PC-3 (cell line): ENCODE measurements at regions not wholly inside any gene's neighbourhood (a gene's known extent, or its start where the extent isn't known, plus 50 kb on each side); places are given as distances from the start of the nearest gene placed in this dataset.
"Not testable (repeated sequence)": the region's sequence is repeated elsewhere in the genome, so short reads cannot be mapped to it uniquely, and the experiment has no call there.

ENCODE experiments used
- ATAC-seq: fragments of 200-7000 bp; cut with Tn5 transposase; 2 replicates; pipeline ENCODE4 v1.9.1; 2020; ENCODE audit warnings: mild to moderate bottlenecking, moderate library complexity
- BruUV-seq: library from RNA; stranded (reverse); fragments of 400-500 nt; replicated peaks from 2 replicates; lab custom pipeline; 2021; lab: Mats Ljungman, UMichigan
- CTCF ChIA-PET: fragments of 300-600 bp; sonication (Branson Sonifier 250); formaldehyde crosslinking; loops from one replicate; lab custom pipeline; 2022; ENCODE audit warnings: antibody characterized with exemption; lab: Charles Lee
- POLR2A ChIA-PET: fragments of 300-600 bp; sonication (Branson Sonifier 250); formaldehyde crosslinking; loops from one replicate; lab custom pipeline; 2022; ENCODE audit warnings: antibody characterized with exemption; ENCODE audit not compliant: unreplicated experiment; lab: Charles Lee
- DNase-seq: peaks from one replicate; pipeline ENCODE4 v3.0.0-alpha.2; 2015
- H2AFZ ChIP-seq: fragments of 300-600 bp; sonication (generic); 2 replicates; pipeline ENCODE4 v1.6.0; 2016; ENCODE audit warnings: antibody characterized with exemption, low read length
- H3F3A ChIP-seq: fragments of 300-600 bp; sonication (generic); one replicate; pipeline ENCODE4 v1.6.0; 2017; ENCODE audit warnings: antibody characterized with exemption, low read length, control low read depth, mild to moderate bottlenecking; ENCODE audit not compliant: unreplicated experiment
- H3K27ac ChIP-seq: fragments of 300-600 bp; sonication (generic); 2 replicates; pipeline ENCODE4 v1.5.1; 2016; ENCODE audit warnings: mild to moderate bottlenecking, low read length
- H3K27me3 ChIP-seq: fragments of 300-600 bp; sonication (generic); 2 replicates; pipeline ENCODE4 v1.6.1; 2016; ENCODE audit warnings: low read length, mixed read lengths
- H3K36me3 ChIP-seq: fragments of 300-600 bp; sonication (generic); 2 replicates; pipeline ENCODE4 v1.6.1; 2016; ENCODE audit warnings: low read depth, mixed run types, low read length, mixed read lengths
- H3K4me1 ChIP-seq: fragments of 300-600 bp; sonication (generic); 2 replicates; pipeline ENCODE4 v1.5.1; 2016; ENCODE audit warnings: low read length; ENCODE audit not compliant: insufficient read depth
- H3K4me2 ChIP-seq: fragments of 300-600 bp; sonication (generic); 2 replicates; pipeline ENCODE4 v1.6.0; 2016; ENCODE audit warnings: low read length
- H3K4me3 ChIP-seq: fragments of 300-600 bp; sonication (generic); 2 replicates; pipeline ENCODE4 v1.5.1; 2016; ENCODE audit warnings: mild to moderate bottlenecking, low read length, mixed read lengths
- H3K79me2 ChIP-seq: fragments of 300-600 bp; sonication (generic); 2 replicates; pipeline ENCODE4 v1.6.1; 2017; ENCODE audit warnings: low read length, mixed read lengths
- H3K9ac ChIP-seq: fragments of 300-600 bp; sonication (generic); 2 replicates; pipeline ENCODE4 v1.6.0; 2016; ENCODE audit warnings: mild to moderate bottlenecking, low read length
- H3K9me2 ChIP-seq: fragments of 300-600 bp; sonication (generic); replicated peaks from 2 replicates; pipeline ENCODE4 v1.6.1; 2016; ENCODE audit warnings: mixed run types, low read length, mixed read lengths
- H3K9me3 ChIP-seq: fragments of 300-600 bp; sonication (generic); 2 replicates; pipeline ENCODE4 v1.6.1; 2016; ENCODE audit warnings: low read length, mixed read lengths
- H4K20me1 ChIP-seq: fragments of 300-600 bp; sonication (generic); 2 replicates; pipeline ENCODE4 v1.6.1; 2016; ENCODE audit warnings: low read length, mixed read lengths
- CTCF ChIP-seq: fragments of 300-600 bp; sonication (generic); conservative IDR thresholded peaks from 2 replicates; pipeline ENCODE4 v1.5.1; 2017; ENCODE audit warnings: antibody characterized with exemption, low read depth, mild to moderate bottlenecking, low read length
- EZH2 ChIP-seq: fragments of 300-600 bp; sonication (generic); IDR thresholded peaks from one replicate; pipeline ENCODE4 v1.6.1; 2017; ENCODE audit warnings: antibody characterized with exemption, mild to moderate bottlenecking, low read length; ENCODE audit not compliant: unreplicated experiment
- EZH2phosphoT487 ChIP-seq: fragments of 300-600 bp; sonication (generic); IDR thresholded peaks from 2 replicates; pipeline ENCODE4 v1.6.1; 2018; ENCODE audit warnings: mild to moderate bottlenecking, antibody characterized with exemption, low read length, borderline replicate concordance
- intact Hi-C: fragments of 100-400 bp; cut with micrococcal nuclease; formaldehyde crosslinking; loops from 2 replicates; pipeline ENCODE4 v1.9.0; 2023

DNA sequence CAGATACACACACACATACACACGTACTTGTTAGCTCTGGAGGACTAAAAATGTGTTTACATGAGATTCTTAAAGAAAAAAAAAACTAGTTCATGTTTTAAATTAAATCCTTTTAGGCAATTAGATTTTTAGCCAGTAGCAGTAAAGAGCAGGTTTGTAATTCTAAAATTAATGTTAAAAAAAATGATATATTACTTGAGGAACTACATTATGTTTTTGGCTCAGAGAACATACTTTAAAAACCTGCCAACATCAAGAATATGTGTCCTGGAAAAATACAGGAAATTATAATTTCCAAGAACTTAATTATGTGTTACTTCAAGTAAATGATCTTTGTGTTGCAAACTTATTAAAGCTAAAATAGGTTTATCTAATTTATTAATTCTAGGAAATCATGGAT is 594.3 kb upstream of the PCDH7 start:
- no peak overlapping the region for H3K4me2 ChIP-seq
- ATAC-seq (no peak), DNase-seq (no peak)
- H3K27me3 ChIP-seq: no peaks in the 10 kb centered on the region
- no TSS peak for BruUV-seq
- TF ChIP-seq EZH2phosphoT487: no peak
- no peak for TF ChIP-seq EZH2
- no peak for TF ChIP-seq CTCF
- no peaks in the 10 kb centered on the region for H3K36me3 ChIP-seq
- H3K9ac ChIP-seq: no peak overlapping the region
- H3K27ac ChIP-seq: no peak overlapping the region
- intact Hi-C loops: no loop called here
- no peaks in the 10 kb centered on the region for H3K79me2 ChIP-seq
- no peaks in the 10 kb centered on the region for H3K9me3 ChIP-seq
- POLR2A ChIA-PET: no interaction called here
- H3K9me2 ChIP-seq: no peaks in the 10 kb centered on the region
- H3K4me3 ChIP-seq: no peak overlapping the region
- CTCF ChIA-PET: no interaction called here
- H2AFZ ChIP-seq: no peak overlapping the region
- no peaks in the 10 kb centered on the region for H3K4me1 ChIP-seq
- no peaks in the 10 kb centered on the region for H4K20me1 ChIP-seq
- no peaks in the 10 kb centered on the region for H3F3A ChIP-seq

DNA sequence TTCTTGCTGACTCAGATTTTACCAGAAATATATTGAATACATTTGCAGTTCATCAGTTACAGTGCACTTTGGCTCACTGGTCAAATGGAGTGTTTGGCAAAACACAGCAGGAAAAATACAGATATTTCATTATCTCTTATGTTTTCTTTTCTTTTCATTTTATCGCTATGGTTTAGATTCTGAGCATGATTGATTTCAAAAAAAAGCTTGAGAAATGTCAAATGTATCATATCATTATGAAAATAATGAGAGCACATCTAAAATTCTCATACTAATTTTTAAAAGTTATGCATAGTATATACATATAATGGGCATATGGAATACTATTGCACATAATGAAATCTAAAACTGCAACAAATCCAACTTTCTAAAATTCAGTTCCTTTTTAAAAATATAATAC is 593.8 kb upstream of the PCDH7 start:
- no peaks in the 10 kb centered on the region for H3F3A ChIP-seq
- TF ChIP-seq EZH2phosphoT487: no peak
- no peak for TF ChIP-seq CTCF
- no peak for TF ChIP-seq EZH2
- H3K36me3 ChIP-seq: no peaks in the 10 kb centered on the region
- H3K9me2 ChIP-seq: no peaks in the 10 kb centered on the region
- no peak for ATAC-seq
- H3K4me1 ChIP-seq: no peaks in the 10 kb centered on the region
- no peaks in the 10 kb centered on the region for H3K9me3 ChIP-seq
- H3K4me3 ChIP-seq: no peak overlapping the region
- no peak for DNase-seq
- H4K20me1 ChIP-seq: no peaks in the 10 kb centered on the region
- H3K4me2 ChIP-seq: no peak overlapping the region
- no peaks in the 10 kb centered on the region for H3K27me3 ChIP-seq
- no TSS peak for BruUV-seq
- H3K79me2 ChIP-seq: no peaks in the 10 kb centered on the region
- H3K9ac ChIP-seq: no peak overlapping the region
- CTCF ChIA-PET: no interaction called here
- no peak overlapping the region for H3K27ac ChIP-seq
- intact Hi-C loops: no loop called here
- no peak overlapping the region for H2AFZ ChIP-seq
- POLR2A ChIA-PET: no interaction called here

GRCh38 chr4:30148828-30149227 is 571.3 kb upstream of the PCDH7 start:
- H3K9me3 ChIP-seq, H3K27me3 ChIP-seq, H3K4me2 ChIP-seq, H3K9ac ChIP-seq, H3K9me2 ChIP-seq, H3F3A ChIP-seq, H3K4me1 ChIP-seq, CTCF ChIA-PET, H3K4me3 ChIP-seq, intact Hi-C loops, H3K79me2 ChIP-seq, H3K36me3 ChIP-seq, POLR2A ChIA-PET, ATAC-seq, BruUV-seq, H2AFZ ChIP-seq, H4K20me1 ChIP-seq, DNase-seq, H3K27ac ChIP-seq: not testable (repeated sequence)

GRCh38 chr4:30149539-30149938 is 570.6 kb upstream of the PCDH7 start:
- intact Hi-C loops, H3K4me3 ChIP-seq, H4K20me1 ChIP-seq, H2AFZ ChIP-seq, H3K9me2 ChIP-seq, H3K36me3 ChIP-seq, H3K9me3 ChIP-seq, H3K79me2 ChIP-seq, H3K9ac ChIP-seq, H3F3A ChIP-seq, H3K27ac ChIP-seq, H3K27me3 ChIP-seq, BruUV-seq, POLR2A ChIA-PET, H3K4me1 ChIP-seq, H3K4me2 ChIP-seq, DNase-seq, ATAC-seq, CTCF ChIA-PET: not testable (repeated sequence)
